H1 (cell line): ENCODE measurements at regions not wholly inside any gene's neighbourhood (a gene's known extent, or its start where the extent isn't known, plus 50 kb on each side); places are given as distances from the start of the nearest gene placed in this dataset.
"Not testable (repeated sequence)": the region's sequence is repeated elsewhere in the genome, so short reads cannot be mapped to it uniquely, and the experiment has no call there.

ENCODE experiments used
- CTCF ChIA-PET: fragments of 300-600 bp; sonication (Branson Sonifier 250); formaldehyde crosslinking; loops from one replicate; lab custom pipeline; 2021; ENCODE audit not compliant: partially characterized antibody; lab: Charles Lee
- POLR2A ChIA-PET: fragments of 300-600 bp; sonication (Branson Sonifier 250); formaldehyde crosslinking; loops from one replicate; lab custom pipeline; 2021; ENCODE audit warnings: inconsistent platforms; ENCODE audit not compliant: partially characterized antibody; lab: Charles Lee
- DNase-seq, 2 experiments: peaks; one replicate each; pipeline versions ENCODE4 v3.0.0 to v3.0.0-alpha.2; 2010 to 2022; ENCODE audit warnings: low spot score in 2 of 2, low read depth in 1 of 2, mixed read lengths in 1 of 2
- FAIRE-seq: peaks from 2 replicates; lab custom pipeline; 2011; peaks lifted over from hg19 to GRCh38; lab: Jason Lieb, UNC
- H2AFZ ChIP-seq: 2 replicates; pipeline ENCODE4 v1.8.1; 2012; ENCODE audit warnings: low read length, inconsistent platforms
- H2AK5ac ChIP-seq: 2 replicates; pipeline ENCODE4 v1.6.1; 2013; ENCODE audit warnings: low read depth, low read length
- H2BK120ac ChIP-seq: replicated peaks from 2 replicates; pipeline ENCODE3; 2013; ENCODE audit warnings: low read depth, low read length, inconsistent platforms
- H2BK12ac ChIP-seq: 2 replicates; pipeline ENCODE4 v1.6.1; 2013; ENCODE audit warnings: low read depth, low read length
- H2BK15ac ChIP-seq: 2 replicates; pipeline ENCODE4 v1.6.1; 2013; ENCODE audit warnings: low read length
- H2BK20ac ChIP-seq: 2 replicates; pipeline ENCODE4 v1.6.1; 2013; ENCODE audit warnings: low read length
- H2BK5ac ChIP-seq: 2 replicates; pipeline ENCODE4 v1.6.1; 2013; ENCODE audit warnings: low read depth, low read length
- H3K14ac ChIP-seq: 2 replicates; pipeline ENCODE4 v1.6.1; 2013; ENCODE audit warnings: inconsistent platforms; ENCODE audit not compliant: insufficient read length
- H3K18ac ChIP-seq: 2 replicates; pipeline ENCODE4 v1.6.1; 2013; ENCODE audit warnings: low read length; ENCODE audit errors: extremely low read depth
- H3K23ac ChIP-seq: 2 replicates; pipeline ENCODE4 v1.6.1; 2013; ENCODE audit warnings: inconsistent platforms; ENCODE audit not compliant: insufficient read length
- H3K23me2 ChIP-seq: 2 replicates; pipeline ENCODE4 v1.6.1; 2013; ENCODE audit warnings: low read depth, low read length
- H3K27ac ChIP-seq: 2 replicates; pipeline ENCODE4 v1.6.1; 2011; ENCODE audit warnings: low read depth, low read length, inconsistent platforms
- H3K27me3 ChIP-seq, 4 experiments: replicated peaks in 1 of 4; 1 replicate in 1 of 4; 2 replicates in 3 of 4; pipeline versions ENCODE4 v1.6.1 to v1.8.1; 2011 to 2013; ENCODE audit warnings: low read length in 3 of 4, mild to moderate bottlenecking in 3 of 4, inconsistent platforms in 2 of 4, mixed read lengths in 2 of 4, moderate library complexity in 1 of 4; ENCODE audit not compliant: control insufficient read depth in 3 of 4, insufficient read depth in 3 of 4; ENCODE audit errors: extremely low read depth in 1 of 4
- H3K36me3 ChIP-seq, 4 experiments: 2 replicates each; pipeline versions ENCODE4 v1.6.1 to v1.8.1; 2011 to 2013; ENCODE audit warnings: mild to moderate bottlenecking in 4 of 4, low read length in 3 of 4, moderate library complexity in 2 of 4, control low read depth in 1 of 4, inconsistent platforms in 1 of 4; ENCODE audit not compliant: insufficient read depth in 4 of 4, control insufficient read depth in 2 of 4
- H3K4ac ChIP-seq: replicated peaks from 2 replicates; pipeline ENCODE3; 2013; ENCODE audit warnings: low read length, low read depth, mixed read lengths, inconsistent platforms; ENCODE audit not compliant: insufficient read length
- H3K4me1 ChIP-seq, 4 experiments: replicated peaks in 1 of 4; 1 replicate in 1 of 4; 2 replicates in 3 of 4; pipeline versions ENCODE4 v1.6.1 to v1.8.1; 2011 to 2013; ENCODE audit warnings: low read length in 3 of 4, inconsistent platforms in 2 of 4, mixed read lengths in 1 of 4; ENCODE audit not compliant: insufficient read depth in 4 of 4, control insufficient read depth in 3 of 4
- H3K4me2 ChIP-seq, 2 experiments: 2 replicates each; pipeline versions ENCODE4 v1.6.1 to v1.8.1; 2011 to 2013; ENCODE audit warnings: low read depth in 2 of 2, low read length in 2 of 2, control low read depth in 1 of 2, inconsistent platforms in 1 of 2, mild to moderate bottlenecking in 1 of 2; ENCODE audit not compliant: insufficient read depth in 1 of 2
- H3K4me3 ChIP-seq, 4 experiments: fragments of 200-600, 300-600 bp in 1 of 4; sonication (generic), shearing (Covaris generic), sonication (Bioruptor Twin) in 1 of 4; 2 replicates each; pipeline versions ENCODE4 v1.5.1 to v1.8.1; 2011 to 2016; ENCODE audit warnings: low read length in 4 of 4, low read depth in 3 of 4, control low read depth in 2 of 4, inconsistent platforms in 2 of 4, mild to moderate bottlenecking in 2 of 4, mixed read lengths in 1 of 4, moderate library complexity in 1 of 4; ENCODE audit not compliant: insufficient read depth in 2 of 4; ENCODE audit errors: extremely low read depth in 1 of 4
- H3K56ac ChIP-seq: replicated peaks from 2 replicates; pipeline ENCODE3; 2013; ENCODE audit warnings: low read depth, mild to moderate bottlenecking, mixed read lengths, low read length, inconsistent platforms; ENCODE audit not compliant: insufficient read length
- H3K79me1 ChIP-seq: 2 replicates; pipeline ENCODE4 v1.6.1; 2013; ENCODE audit warnings: low read depth, low read length, control low read depth
- H3K79me2 ChIP-seq, 2 experiments: 2 replicates each; pipeline versions ENCODE4 v1.6.1 to v1.8.1; 2012 to 2013; ENCODE audit warnings: low read length in 2 of 2, mild to moderate bottlenecking in 2 of 2, inconsistent platforms in 1 of 2; ENCODE audit not compliant: insufficient read depth in 2 of 2, control insufficient read depth in 1 of 2
- H3K9ac ChIP-seq, 4 experiments: replicated peaks in 1 of 4; 1 replicate in 1 of 4; 2 replicates in 3 of 4; pipeline versions ENCODE4 v1.6.1 to v1.8.1; 2011 to 2013; ENCODE audit warnings: low read depth in 3 of 4, low read length in 3 of 4, control low read depth in 2 of 4, mild to moderate bottlenecking in 2 of 4, moderate library complexity in 2 of 4, inconsistent platforms in 1 of 4; ENCODE audit errors: extremely low read depth in 1 of 4
- H3K9me3 ChIP-seq, 2 experiments: 2 replicates each; pipeline versions ENCODE4 v1.6.1 to v1.8.1; 2012 to 2013; ENCODE audit warnings: mild to moderate bottlenecking in 2 of 2, moderate library complexity in 2 of 2, control low read depth in 1 of 2, inconsistent platforms in 1 of 2, low read depth in 1 of 2, low read length in 1 of 2, mixed read lengths in 1 of 2; ENCODE audit not compliant: insufficient read depth in 2 of 2
- H4K20me1 ChIP-seq, 2 experiments: replicated peaks in 1 of 2; 2 replicates each; pipeline versions ENCODE3 to v1.8.1; 2011 to 2013; ENCODE audit warnings: inconsistent platforms in 2 of 2, low read length in 2 of 2, mild to moderate bottlenecking in 1 of 2; ENCODE audit not compliant: insufficient read depth in 2 of 2, control insufficient read depth in 1 of 2
- H4K5ac ChIP-seq: 2 replicates; pipeline ENCODE4 v1.6.1; 2013; ENCODE audit warnings: low read length, low read depth, mixed read lengths, inconsistent platforms; ENCODE audit not compliant: insufficient read length
- H4K8ac ChIP-seq: 2 replicates; pipeline ENCODE4 v1.8.0; 2013; ENCODE audit warnings: mild to moderate bottlenecking, moderate library complexity, low read length, inconsistent platforms; ENCODE audit not compliant: insufficient read depth; ENCODE audit errors: extremely low read depth
- H4K91ac ChIP-seq: replicated peaks from 2 replicates; pipeline ENCODE3; 2013; ENCODE audit warnings: low read length, mixed read lengths, inconsistent platforms; ENCODE audit not compliant: insufficient read length
- BACH1 ChIP-seq: IDR thresholded peaks from 2 replicates; pipeline ENCODE4 v1.6.1; 2012; ENCODE audit warnings: low read length, improper control_type of control experiment
- MAFK ChIP-seq: IDR thresholded peaks from 2 replicates; pipeline ENCODE4 v1.6.1; 2012; ENCODE audit warnings: low read depth, mild to moderate bottlenecking, improper control_type of control experiment, low read length
- WGBS, 2 experiments: shearing (Covaris generic) in 1 of 2; methylation state at CpG; one replicate each; pipeline versions ENCODE4 v1.1.6 to v1.1.7; 2013 to 2015; ENCODE audit warnings: low lambda C conversion rate in 2 of 2, mixed read lengths in 2 of 2, inconsistent platforms in 1 of 2, low coverage in 1 of 2, missing lambda C conversion rate in 1 of 2; ENCODE audit not compliant: insufficient replicate concordance in 2 of 2, insufficient coverage in 1 of 2, insufficient read length in 1 of 2; ENCODE audit errors: extremely low coverage in 1 of 2, missing lambda C conversion rate in 1 of 2; 5-methylcytosine and 5-hydroxymethylcytosine counted together

DNA sequence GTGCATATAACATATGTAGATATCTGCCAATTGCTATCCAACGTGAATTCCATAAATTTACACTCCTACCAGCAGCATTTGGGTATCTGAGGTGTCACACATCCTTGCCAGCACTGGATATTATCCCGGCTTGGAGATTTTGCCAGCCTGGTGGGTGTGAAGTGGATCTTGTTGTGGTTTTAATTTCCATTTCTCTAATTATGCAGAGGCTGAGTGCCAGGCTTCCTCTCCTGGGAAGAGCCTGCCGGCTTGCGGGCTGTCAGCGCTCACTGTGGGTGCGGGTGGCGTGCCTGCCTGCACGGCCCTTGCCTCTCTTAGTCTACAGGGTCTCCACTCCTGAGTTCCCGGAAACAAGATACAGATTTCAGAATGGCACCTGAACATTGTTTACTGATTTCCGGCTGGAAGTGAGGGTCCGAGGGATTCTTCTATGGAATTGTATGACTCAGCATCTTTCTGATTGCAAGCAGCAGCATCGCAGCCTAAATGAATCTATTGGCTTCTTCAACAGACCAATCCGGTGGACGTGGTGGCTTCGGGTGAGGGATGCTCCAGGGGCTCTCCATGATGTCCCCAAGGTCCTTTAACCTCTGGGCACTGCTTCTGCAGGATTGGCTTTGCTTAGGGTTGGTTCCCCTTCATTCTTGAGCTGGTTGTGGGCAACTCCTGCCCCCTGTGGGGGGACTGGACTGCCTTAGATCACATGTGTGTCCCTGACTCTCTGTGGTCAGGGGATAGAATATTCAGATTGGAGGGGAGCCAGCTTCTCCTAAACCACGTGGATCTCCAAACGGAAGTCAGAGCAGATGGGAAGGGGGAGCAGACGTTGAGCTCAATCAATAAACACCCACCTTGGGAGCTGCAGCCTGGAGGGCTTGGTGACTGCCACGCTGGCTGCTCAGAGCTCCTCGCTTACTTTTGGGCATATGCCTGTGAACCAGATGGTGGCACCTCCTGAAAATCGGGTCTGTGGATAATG, 58.0 kb upstream of the LRPAP1 start:
- not testable (repeated sequence) for H4K20me1 ChIP-seq, H3K27me3 ChIP-seq, H4K5ac ChIP-seq, H3K14ac ChIP-seq, H3K4ac ChIP-seq, H2AK5ac ChIP-seq
- POLR2A ChIA-PET: interaction anchor here (0.6 kb wide), 1 partner anchor 214 kb away, joined by 3 read pairs; no protein-coding TSS in a partner anchor
- TF ChIP-seq BACH1: peak; percentile 31; the same call in 1 of the 2 replicates
- TF ChIP-seq MAFK: 0 out of 2 replicates have a peak, but pooled peaks have one; percentile 13
- TF ChIP-seq, all 59 proteins: peak for 2; not testable (repeated sequence) for 57
- 90% methylated on average over 19 of the region's 21 CpGs; no CpG with 5 or more reads in 1 of the 2 experiments for whole genome bisulfite sequencing, 2 experiments
- H3K23me2 ChIP-seq, H3K27ac ChIP-seq, H3K4me1 ChIP-seq, H3K9ac ChIP-seq, H3K4me3 ChIP-seq, H3K56ac ChIP-seq, H2AFZ ChIP-seq, DNase-seq, H3K79me1 ChIP-seq, H2BK20ac ChIP-seq, H3K9me3 ChIP-seq, H3K36me3 ChIP-seq, H2BK5ac ChIP-seq, H3K4me2 ChIP-seq, CTCF ChIA-PET, H4K8ac ChIP-seq, H2BK120ac ChIP-seq, H3K79me2 ChIP-seq, H3K23ac ChIP-seq, H3K18ac ChIP-seq, H2BK12ac ChIP-seq, H4K91ac ChIP-seq, FAIRE-seq, H2BK15ac ChIP-seq: not testable (repeated sequence)
